GM12878 (cell line): ENCODE measurements at regions not wholly inside any gene's neighbourhood (a gene's known extent, or its start where the extent isn't known, plus 50 kb on each side); places are given as distances from the start of the nearest gene placed in this dataset.

Experiments used
- CTCF ChIP-seq, 3 experiments: IDR thresholded peaks in 2 of 3; conservative IDR thresholded peaks in 1 of 3; 2 replicates each; pipeline ENCODE4 v1.5.1; 2011; ENCODE audit warnings: low read depth in 3 of 3, low read length in 3 of 3, mild to moderate bottlenecking in 3 of 3, control low read depth in 2 of 3, moderate library complexity in 2 of 3, inconsistent platforms in 1 of 3, mixed read lengths in 1 of 3; ENCODE audit not compliant: control insufficient read depth in 2 of 3, insufficient read depth in 1 of 3; ENCODE audit errors: extremely low read depth in 1 of 3
- EZH2 ChIP-seq: IDR thresholded peaks from 2 replicates; pipeline ENCODE4 v1.6.1; 2012; ENCODE audit warnings: low read depth, mild to moderate bottlenecking, control low read depth, inconsistent platforms, low read length, borderline replicate concordance; ENCODE audit not compliant: control insufficient read depth
- RAD21 ChIP-seq: IDR thresholded peaks from 2 replicates; pipeline ENCODE4 v1.6.1; 2011; ENCODE audit warnings: mild to moderate bottlenecking, low read depth, low read length, moderate library complexity; ENCODE audit not compliant: insufficient read depth

- TF ChIP-seq EZH2 (no peak), RAD21 (no peak), CTCF (IDR thresholded peaks at IDR 0.05 in 2 of 3, conservative IDR thresholded peaks at IDR 0.05 in 1 of 3; ENCODE audit: control insufficient read depth in 2 of 3, extremely low read depth in 1 of 3, insufficient read depth in 1 of 3, low read depth in 3 of 3, low read length in 3 of 3) (no peak)
These were observed 197.7 kb downstream of the AASDHPPT start for GRCh38 chr11:106275151-106275550.
